Transverse colon (tissue), 3 donors: ENCODE measurements at regions not wholly inside any gene's neighbourhood (a gene's known extent, or its start where the extent isn't known, plus 50 kb on each side); places are given as distances from the start of the nearest gene placed in this dataset.

Source experiments
- EP300 ChIP-seq: sonication (generic); formaldehyde crosslinking; IDR thresholded peaks from one replicate; pipeline ENCODE4 v1.6.1; 2017; ENCODE audit warnings: antibody characterized with exemption, low read depth
- POLR2A ChIP-seq: fragments of 450-650 bp; IDR thresholded peaks from one replicate; pipeline ENCODE4 v1.6.1; 2016; ENCODE audit warnings: antibody characterized with exemption, mild to moderate bottlenecking, moderate library complexity
- TF ChIP-seq, protein P1 (sequence below), 5 experiments: fragments of 200-600 bp in 3 of 5; fragments of 450-650 bp in 2 of 5; sonication (generic) in 3 of 5; IDR thresholded peaks; 1 replicate in 2 of 5; 2 replicates in 3 of 5; pipeline ENCODE4 v1.5.1; 2016 to 2017; ENCODE audit warnings: antibody characterized with exemption in 5 of 5, inconsistent platforms in 3 of 5, mild to moderate bottlenecking in 2 of 5, moderate library complexity in 1 of 5

DNA sequence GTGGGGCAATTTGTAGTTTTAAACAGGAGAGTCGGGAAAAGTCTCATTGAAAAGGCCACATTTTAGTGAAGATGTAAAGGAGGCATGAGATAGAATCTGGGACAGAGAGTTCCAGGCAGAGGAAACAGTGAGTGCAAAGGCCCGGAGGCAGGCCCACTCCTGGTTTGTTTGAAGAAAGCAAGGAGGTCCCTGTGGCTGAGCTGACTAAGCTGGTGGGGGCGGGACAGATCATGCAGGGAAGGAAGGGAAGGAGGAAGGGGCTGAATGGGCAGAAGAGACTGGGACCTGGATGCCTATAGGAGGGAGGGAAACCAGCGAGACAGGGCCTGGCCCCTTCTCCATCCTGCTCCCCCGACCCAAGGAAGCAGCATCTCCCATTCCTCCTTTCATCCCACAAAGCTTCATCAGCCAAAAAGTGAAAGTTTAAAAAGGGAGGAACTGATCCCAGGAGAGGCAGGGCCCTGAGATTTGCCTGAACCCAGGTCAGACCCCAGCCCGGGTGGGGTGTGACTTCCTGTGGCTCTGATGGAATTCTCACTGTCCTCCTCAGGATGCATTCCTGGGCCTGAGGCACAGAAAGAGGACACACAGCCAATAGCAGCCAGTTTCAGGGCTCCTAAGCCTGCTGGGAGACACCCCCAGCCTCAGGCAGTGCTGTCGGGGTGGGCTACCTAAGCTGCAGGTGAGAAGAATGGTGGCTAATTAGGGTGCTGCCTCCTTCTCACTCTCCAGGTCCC lies 54.2 kb upstream of the SIRPA start:
- no peak for TF ChIP-seq POLR2A
- TF ChIP-seq, protein P1, sequence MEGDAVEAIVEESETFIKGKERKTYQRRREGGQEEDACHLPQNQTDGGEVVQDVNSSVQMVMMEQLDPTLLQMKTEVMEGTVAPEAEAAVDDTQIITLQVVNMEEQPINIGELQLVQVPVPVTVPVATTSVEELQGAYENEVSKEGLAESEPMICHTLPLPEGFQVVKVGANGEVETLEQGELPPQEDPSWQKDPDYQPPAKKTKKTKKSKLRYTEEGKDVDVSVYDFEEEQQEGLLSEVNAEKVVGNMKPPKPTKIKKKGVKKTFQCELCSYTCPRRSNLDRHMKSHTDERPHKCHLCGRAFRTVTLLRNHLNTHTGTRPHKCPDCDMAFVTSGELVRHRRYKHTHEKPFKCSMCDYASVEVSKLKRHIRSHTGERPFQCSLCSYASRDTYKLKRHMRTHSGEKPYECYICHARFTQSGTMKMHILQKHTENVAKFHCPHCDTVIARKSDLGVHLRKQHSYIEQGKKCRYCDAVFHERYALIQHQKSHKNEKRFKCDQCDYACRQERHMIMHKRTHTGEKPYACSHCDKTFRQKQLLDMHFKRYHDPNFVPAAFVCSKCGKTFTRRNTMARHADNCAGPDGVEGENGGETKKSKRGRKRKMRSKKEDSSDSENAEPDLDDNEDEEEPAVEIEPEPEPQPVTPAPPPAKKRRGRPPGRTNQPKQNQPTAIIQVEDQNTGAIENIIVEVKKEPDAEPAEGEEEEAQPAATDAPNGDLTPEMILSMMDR (IDR thresholded peaks at IDR 0.05): no peak
- no peak for TF ChIP-seq EP300
